ENCODE measurements at regions not wholly inside any gene's neighbourhood (a gene's known extent, or its start where the extent isn't known, plus 50 kb on each side); places are given as distances from the start of the nearest gene placed in this dataset.
"Not testable (repeated sequence)": the region's sequence is repeated elsewhere in the genome, so short reads cannot be mapped to it uniquely, and the experiment has no call there.

DNA sequence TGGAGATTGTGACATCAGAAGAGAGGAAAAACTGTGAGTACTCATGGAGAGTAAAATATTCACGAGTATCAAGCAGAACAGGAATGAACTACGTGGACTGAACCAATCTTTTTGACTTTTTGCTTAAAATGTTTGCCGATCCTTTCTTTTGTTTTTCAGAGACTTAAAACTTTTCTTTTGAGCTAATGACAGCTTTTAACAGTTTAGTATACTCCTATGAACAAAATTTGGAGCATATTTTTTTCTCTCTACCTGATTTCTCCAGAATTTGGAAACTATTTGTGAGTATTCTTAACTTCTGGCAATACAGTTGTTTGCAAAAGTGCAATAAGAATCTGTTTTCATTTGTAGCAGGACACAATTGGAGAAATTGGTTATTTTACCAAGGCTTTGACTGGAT, 786.3 kb downstream of the SORCS1 start:
- DNase-seq = no peak

DNA sequence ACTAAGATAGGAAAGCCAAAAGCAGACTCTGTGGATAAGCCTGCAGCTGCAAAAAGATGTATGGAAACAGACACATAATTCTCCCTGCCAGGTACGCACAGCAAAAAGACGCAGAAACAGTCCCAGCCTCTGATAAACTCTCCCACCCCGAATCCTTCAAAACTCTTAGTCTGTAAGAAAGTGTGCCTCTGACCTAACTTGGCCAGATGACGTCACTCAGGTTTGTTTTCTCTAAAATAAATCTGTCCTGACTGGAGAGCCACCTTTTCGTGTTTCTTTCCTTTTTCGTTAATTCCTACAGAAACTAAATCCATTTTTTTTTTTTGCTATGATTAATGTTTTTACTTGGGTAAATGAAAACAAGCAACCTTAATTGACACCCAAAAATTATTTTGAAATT, 793.8 kb downstream of the SORCS1 start:
- DNase-seq = no peak

DNA sequence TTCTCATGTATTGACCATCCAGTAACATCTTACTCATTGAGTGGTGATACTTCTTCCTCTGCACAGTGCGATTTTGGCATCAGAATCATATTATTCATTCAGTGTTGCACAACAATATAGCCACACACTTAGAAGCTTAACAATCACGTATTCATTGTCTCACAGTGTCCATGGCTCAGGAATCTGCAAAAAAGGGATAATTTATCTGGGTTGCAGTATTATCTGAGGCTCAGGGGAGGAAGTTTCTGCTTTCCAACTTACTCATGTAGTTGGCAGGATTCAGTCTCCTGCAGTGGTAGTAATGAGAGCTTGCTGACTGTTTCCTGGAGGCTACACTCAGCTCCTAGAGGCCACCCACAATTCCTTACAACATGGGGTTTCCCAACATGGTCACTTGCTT, 803.6 kb downstream of the SORCS1 start:
- DNase-seq = no peak

DNA sequence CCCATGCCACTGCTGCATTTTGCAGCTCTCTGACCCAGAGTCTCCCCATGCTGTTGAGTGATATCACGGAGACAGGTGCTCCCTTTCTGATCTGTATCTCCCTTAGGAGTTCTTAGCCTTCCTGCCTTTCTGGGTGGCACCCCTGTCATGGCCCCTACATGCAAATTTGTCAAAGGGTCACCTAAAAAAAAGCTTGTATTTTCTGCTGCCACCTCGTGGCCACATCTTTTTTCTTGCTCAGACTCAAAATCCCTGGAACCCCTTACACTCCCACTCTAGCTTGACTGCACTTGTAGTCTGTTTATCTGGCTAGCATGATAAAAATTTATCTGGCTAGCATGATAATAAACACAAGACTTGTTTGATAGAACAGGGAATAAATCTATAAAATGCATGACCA, 809.1 kb downstream of the SORCS1 start:
- no peak for DNase-seq

DNA sequence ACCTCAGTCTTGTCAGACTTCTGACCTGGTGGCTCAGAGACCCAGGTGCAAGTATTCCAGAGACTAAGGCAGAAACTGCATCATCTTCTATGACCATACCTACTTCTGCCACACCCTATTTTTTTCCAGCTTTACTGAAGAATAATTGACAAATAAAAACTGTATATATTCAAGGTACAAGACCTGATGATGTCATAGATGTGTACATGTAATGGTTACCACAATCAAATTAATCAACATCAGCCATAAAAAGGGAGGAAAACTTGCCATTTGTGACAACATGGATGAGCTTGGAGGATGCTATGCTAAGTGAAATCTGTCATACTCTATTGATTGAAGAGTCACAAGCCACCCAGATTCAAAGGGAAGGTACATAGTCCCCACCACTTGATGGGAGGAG, 815.6 kb downstream of the SORCS1 start:
- DNase-seq = no peak

DNA sequence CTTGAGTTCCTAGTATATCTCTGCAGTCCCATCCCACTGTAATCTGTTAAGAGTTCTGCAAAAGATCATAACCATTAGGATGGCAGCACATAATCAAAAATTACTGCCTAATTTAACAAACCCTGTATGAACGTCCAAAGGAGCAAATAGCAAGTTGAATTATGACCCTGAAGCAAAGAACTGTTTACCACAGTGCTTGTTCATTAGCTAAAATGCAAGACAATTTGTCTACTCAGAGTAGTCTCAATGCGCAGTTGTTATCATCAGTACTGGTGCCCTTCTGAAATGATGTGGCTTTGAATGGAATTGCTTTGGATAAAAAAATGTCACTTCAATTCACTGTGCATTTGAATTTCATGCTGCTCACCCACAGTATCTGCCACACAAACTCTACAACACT, 817.0 kb downstream of the SORCS1 start:
- DNase-seq = no peak

DNA sequence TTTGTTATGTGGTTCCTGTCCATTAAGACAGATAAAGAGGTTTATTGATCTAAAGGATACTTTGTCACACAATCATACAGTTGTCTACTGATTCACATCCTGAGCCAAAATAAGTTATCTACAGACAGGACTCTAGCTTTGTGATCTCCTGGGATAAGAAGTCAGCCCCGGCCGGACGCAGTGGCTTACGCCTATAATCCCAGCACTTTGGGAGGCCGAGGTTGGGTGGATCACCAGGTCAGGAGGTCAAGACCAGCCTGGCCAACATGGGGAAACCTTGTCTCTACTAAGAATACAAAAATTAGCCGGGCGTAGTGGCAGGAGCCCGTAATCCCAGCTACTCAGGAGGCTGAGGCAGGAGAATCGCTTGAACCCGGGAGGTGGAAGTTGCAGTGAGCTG, 821.0 kb downstream of the SORCS1 start:
- not testable (repeated sequence) for DNase-seq

DNA sequence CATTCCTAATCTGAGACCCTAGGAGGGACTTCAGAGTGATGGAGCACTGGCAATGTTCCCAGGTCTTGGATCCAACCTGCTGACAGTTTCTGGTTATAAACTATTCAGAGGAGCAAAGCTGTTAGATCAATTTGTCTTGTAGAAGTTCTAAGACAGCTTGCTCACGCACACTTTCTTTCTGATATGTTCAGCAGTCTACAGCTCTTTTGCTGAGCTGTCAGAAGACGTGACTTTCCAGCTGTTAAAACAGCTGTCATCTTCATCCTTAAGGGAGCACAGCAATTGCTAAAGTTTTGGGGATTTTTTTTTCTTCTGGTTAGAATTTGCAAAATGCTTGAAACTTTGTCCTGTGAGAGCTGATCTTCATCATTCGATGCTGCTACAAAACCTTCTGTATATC, 823.1 kb downstream of the SORCS1 start:
- DNase-seq = no peak

DNA sequence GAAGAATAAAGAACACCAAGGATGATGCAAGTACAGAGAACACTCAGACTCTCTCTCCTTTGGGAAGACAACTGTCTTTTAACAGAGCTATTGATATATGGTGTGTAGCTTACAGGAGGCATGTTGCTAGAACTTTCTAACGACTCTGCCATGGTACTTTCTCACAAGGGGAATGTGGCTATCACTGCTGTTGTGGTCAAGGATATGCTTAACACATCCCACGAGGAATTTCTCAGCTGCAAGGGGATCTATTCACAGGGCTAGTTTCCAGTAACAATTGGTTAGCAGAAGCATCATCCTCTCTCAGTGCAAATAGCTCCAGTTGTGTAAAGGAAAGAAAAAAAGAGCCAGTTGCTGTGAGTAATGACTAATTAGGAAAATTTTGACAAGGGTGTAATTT, 826.0 kb downstream of the SORCS1 start:
- DNase-seq = no peak

DNA sequence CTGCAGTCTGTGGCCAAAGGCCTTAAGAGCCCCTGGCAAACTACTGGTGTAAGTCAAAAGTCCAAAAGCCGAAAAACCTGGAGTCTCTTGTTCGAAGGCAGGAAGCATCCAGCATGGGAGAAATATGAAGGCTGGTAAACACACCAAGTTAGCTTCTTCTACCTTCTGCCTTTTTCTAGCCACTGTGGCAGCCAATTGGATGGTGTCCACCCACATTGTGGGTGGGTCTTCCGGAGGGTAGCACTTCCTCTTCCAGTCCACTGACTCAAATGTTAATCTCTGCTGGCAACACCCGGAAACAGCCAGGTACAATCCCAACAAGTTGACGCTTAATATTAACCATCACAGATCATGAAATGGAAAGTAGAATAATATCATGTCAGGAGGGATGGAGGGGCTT, 827.6 kb downstream of the SORCS1 start:
- no peak for DNase-seq

DNA sequence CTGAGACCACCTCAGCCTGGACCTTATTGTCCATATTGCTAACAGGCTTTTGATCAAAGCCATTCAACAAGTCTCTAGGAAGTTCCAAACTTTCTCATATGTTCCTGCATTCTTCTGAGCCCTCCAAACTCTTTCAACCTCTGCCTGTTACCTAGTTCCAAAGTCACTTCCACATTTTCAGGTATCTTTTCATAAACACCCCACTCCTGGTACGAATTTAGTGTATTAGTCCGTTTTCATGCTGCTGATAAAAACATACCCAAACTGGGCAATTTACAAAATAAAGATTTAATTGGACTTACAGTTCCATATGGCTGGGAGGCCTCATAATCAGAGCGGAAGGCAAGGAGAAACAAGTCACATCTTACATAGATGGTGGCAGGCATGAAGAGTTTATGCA, 836.8 kb downstream of the SORCS1 start:
- DNase-seq = no peak

DNA sequence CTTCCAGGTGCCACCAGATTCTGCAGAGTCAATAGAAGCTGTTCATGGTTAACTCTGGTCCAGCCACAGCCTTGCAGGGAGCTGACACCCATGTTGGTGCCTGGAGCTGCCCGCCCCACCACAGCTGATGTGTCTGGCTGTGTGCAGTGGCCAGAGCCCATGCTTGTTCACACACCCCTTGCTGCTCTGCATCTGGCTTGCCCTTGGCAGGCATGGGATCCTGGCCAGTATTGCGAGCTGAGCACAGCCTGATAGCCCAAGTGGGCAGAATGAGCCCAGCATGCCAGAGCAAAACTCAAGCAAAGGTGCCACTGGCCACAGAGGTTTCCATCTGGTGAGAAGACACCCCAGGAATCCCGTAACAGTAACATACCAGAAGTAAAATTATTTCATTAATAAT, 843.6 kb downstream of the SORCS1 start:
- no peak for DNase-seq

DNA sequence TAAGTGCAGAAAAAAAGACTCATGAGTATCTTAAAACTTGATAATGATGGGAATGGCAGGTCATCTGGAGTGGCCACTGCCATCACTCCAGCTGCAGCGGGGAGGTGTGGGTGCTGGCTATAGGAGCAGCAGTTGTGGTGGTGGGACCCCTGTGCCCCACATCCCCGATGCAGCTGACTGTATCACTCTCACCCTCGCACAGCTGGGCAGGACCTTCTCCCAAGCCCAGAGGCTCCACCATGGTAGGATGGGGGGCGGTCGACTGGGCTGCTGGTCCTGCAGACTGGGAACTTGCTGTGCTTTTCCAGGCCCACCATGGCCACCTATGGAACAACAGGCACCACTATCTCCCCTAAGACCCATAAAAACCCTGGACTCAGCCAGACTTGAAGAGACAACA, 844.4 kb downstream of the SORCS1 start:
- no peak for DNase-seq

DNA sequence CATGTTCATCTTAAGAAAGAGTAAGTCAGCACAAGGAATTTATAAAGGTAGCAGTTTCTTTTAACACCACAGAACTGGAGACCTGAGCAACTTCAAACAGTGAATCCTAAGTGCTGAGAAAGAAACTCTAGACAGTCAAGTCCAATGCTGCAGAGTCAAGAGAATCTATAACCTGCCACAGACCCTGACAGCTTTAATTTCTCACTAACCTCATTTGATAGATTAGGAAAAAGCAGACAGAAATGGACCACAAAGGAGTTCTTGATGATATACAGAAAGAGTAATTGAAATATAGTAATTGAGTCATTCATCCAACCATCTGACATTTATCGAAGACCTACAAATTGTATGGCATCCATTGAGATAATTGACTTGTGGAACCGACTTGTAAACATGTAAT, 847.0 kb downstream of the SORCS1 start:
- DNase-seq = no peak

DNA sequence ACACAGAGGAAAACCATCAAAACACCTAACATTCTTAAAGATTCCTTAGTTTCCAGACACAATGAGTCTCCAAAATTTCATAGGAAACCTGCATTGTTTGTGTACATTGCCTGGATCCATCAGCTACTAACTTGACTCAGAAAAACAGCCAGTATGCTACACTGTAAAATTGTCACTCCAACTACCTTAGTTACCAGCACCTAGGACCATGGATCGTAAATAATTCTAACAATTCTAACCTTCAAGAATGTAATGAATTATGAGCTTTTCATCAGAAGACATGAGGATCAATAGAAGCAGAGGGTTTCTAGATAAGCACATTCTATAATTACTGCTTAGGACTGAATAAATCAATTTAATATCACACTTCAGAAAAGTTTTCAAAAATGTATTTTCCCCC, 851.5 kb downstream of the SORCS1 start:
- no peak for DNase-seq

DNA sequence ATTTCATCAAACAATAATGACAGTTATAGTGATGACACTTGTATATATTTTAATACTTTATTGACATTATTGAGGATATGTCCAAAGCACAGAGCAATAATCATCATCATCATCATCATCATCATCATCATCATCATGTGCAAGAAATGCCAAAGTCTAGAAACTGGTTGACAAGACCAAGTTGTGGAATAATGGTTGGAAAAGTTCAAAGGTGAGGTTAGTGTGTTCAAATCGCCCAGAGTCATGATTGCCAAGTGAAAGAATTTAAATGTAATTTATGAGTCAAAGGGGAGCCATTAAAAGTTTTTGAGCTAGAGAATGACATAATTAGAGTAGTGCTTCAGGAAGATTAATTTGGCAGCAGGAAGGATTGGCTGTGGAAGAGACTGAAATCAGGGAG, 852.4 kb downstream of the SORCS1 start:
- no peak for DNase-seq

DNA sequence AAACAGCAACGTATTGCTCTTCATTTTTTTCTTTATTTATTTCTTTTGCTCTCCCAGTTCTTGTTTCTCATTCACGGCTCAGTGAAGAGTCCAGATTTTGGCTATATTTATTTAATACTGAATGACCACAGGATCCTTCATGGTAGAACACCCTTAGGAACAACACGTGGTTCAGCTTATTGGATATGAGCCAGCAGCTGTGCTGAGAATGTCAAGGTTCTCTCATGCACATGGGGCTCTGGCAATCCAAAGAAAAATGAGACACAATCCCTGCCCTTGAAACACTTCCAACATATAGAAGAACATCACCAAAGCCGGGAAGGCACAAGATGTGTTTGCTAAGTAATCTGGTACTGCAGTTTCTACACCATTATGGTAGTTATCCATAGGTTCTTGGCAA, 852.9 kb downstream of the SORCS1 start:
- no peak for DNase-seq

DNA sequence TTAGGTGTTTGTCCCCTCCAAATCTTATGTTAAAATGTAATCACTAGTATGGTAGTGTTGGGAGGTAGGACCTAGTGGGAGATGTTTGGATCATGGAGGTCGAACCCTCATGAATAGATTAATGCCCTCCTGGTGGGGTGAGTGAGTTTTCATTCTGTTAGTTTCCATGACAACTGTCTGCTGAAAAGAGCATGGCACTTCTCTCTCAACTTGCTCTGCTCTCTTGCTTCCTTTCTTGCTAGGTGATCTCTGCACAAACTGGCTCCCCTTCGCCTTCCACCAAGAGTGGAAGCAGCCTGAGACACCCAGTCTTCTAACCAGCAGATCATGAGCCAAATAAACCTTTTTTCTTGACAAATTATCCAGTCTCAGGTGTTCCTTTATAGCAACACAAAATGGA, 853.9 kb downstream of the SORCS1 start:
- DNase-seq = no peak

DNA sequence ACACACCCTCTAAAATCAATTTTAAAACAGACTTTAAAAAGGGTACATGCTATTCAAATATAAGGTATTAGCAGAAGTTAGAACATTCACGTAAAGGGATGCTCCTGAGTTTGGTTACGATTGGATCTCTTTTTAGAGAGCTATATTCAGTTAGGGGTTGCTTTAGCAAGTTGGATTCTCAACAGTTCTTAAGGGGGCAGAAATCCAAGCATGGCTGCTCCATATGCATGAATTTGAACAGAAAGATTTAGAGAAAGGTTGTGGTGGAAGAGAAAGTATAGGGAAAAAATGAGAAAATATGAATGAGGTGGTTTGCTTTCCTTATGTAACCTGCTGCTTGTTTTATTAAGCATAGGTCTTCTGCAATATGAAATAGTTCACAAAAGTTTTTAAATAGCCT, 855.1 kb downstream of the SORCS1 start:
- no peak for DNase-seq

DNA sequence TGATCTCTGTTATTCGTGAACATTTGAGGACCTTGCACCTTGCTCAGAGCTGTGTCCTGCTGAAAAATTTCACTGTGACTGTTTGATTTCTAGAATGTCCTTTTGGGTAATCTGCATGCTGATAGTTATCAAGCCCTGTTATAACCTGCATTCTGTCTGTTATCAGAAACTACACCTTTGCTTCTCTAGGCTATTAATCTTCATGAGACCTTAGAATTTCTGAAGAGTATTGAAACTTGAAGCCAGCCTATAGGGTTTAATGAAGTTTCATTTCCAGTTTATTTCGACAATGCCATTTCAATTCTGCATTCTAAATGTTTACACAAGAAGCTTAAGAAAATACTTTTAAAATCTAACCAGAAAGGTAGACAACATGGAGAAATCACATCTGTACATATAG, 856.2 kb downstream of the SORCS1 start:
- DNase-seq = no peak

DNA sequence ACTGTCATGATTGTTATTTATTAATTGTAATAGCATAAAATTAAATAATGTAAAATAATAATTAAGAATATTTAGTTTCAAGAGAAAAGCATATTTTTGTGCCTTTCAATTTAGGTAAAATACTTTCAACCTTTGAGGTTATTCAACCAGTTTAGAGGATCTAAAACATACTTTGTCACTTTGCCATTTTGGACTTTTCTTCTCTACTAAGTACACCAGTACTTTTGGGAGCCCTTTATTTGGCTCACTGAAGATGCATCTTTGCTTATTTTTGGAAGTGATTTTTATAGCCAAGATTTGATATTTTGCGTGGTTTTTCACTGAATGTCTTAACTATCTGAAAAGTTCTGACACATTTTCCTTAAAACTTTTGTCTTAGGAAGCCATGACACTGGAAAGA, 860.5 kb downstream of the SORCS1 start:
- DNase-seq = no peak

DNA sequence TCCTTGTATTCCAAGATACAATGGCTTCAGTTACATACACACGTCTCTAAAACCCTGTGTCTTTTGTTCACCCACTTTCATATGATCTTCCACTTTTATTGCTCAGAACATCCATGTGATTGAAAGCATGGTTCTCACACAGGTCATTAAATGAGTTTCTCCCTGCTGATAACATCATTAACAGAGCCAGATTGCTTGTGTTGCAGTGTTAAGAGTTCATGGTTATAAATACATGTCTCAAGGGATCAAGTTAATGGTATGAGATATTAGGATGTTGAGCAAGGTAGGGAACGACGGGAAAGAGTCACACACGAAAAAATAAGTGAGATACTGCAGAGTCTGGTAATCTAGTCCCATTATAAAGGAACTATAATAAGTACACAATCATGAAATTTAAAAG, 861.5 kb downstream of the SORCS1 start:
- no peak for DNase-seq

DNA sequence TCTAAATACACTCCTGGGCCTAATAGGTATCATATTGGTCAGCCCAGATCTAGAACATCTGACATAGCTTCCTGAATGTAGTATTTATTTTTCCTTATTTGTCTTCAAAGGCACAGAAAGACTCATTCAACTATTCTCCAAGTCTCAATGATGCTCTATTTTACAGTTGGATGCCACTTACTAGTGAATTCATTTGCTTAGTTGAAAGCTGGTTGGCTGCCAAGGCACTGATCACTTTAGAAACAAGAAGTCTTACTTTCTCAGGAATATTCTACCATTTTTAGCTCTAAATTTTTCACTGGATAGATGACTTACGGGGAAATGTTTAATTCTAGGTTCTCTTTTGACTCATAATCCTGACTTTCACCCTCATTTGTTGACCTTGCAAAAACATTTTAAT, 863.4 kb downstream of the SORCS1 start:
- no peak for DNase-seq

DNA sequence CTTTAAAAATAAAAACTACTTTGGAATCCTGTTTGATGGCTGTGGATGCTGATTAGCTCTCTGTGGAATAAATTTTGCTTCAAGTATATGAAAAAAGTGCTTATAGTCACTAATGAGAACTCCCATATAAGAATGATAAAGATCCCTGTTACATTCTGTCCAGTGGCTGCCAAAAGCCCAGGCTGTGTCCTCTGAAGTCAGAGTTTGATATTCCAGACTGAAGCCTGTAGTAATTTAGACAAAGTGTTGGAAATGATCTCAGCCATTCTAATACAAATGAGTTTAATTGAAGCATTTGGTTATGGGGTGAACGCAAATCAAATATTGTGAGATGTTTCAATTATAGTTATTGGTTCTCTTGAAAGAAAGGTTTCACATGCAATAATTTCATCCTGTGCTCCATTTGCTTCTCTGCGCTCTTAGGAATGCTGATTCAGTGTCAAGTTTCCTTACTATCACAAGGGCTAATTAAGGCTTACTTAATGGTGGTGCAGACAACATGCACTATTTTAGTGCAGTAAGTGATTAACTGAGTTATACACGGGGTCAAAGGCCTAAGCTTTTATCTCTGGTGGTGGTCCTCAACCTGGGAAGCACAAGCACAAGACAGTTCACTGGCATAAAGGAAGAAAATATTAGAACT, 867.6 kb downstream of the SORCS1 start:
- no peak for DNase-seq

DNA sequence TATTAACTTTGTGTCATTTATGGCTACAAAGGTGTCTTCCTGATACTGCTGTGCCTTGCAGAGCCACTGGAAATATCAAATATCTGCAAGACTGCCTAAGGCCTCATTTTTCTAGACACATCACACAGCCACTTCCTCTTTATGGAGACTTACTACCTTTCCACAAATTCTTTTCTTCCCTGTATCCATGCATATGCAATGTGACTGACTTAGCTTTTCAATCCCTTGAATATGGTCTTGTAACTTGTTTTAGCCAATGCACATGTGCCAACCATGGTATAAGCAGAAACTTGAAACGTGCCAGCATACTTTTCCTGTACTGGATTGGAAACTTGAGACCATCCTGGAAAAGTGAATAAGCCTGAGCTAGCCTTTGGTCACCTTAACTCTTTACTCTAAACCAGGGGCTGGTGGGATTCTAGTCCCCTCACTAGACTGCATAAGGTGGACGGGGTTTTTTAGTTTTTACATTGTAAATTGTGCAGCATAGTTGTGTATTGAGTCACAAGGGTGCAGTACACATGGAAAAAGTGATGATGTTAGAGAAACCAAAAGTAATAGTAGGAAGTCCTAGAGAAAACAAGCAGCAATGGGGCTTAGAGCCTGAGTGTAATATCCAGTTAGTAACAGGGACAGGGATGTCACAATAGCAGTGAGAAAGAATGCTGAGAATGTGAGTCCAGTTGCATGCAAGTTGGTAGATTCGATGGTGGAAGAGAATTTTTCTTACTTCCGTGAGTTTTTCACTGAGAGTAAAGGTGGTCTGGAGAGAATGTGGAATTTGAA, 879.5 kb downstream of the SORCS1 start:
- DNase-seq = no peak
